ENCODE measurements at regions not wholly inside any gene's neighbourhood (a gene's known extent, or its start where the extent isn't known, plus 50 kb on each side); places are given as distances from the start of the nearest gene placed in this dataset.
A peak's percentile ranks its signal among the peaks of the same experiment; 100 is the strongest.

DNA sequence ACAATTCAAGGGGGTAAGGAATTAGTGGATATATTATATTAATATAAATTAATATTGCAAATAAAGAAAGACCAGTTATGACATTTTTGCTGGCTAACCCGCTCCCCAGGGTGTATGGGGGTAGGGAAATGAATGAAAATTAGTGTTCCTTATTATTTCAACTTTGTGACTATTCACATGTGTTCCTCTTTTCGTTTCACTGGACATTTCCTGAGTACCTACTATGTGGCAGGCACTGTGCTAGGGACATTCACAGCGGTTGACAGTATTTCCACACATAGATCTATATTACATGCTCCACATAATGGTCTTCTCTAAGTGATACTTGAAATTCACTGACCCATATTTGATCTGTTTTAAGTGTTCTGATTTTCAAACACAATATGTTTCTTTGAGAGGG is 129.8 kb upstream of the USP15 start:
- no peak for DNase-seq
- no peaks in the 10 kb centered on the region for H3K79me2 ChIP-seq (ENCODE audit: insufficient read depth, low read length)
- H3K4me3 ChIP-seq (replicated peaks in 1 of 3; ENCODE audit: low read depth in 2 of 3, low read length in 3 of 3) = no peak overlapping the region
- no peak overlapping the region for H3K27ac ChIP-seq (ENCODE audit: low read depth in 1 of 2, low read length in 2 of 2)
- TF ChIP-seq CTCF (IDR thresholded peaks at IDR 0.05) = no peak
- H4K20me1 ChIP-seq (ENCODE audit: insufficient read depth, low read length) = no peaks in the 10 kb centered on the region
- H3K36me3 Mint-ChIP-seq = no peaks in the 10 kb centered on the region
- H3K9ac ChIP-seq (ENCODE audit: insufficient read depth, low read length, poor library complexity, severe bottlenecking) = no peak overlapping the region
- H3K4me1 Mint-ChIP-seq = peaks cover 14% of the 10 kb centered on the region
- H3K36me3 ChIP-seq (replicated peaks in 1 of 2; ENCODE audit: control insufficient read depth in 1 of 2, insufficient read depth in 2 of 2, low read length in 2 of 2) = no peaks in the 10 kb centered on the region
- WGBS (ENCODE audit: insufficient coverage) = no CpG with 5 or more reads among the region's 3 CpGs
- H3K9me3 Mint-ChIP-seq = no peaks in the 10 kb centered on the region
- intact Hi-C loops (cut with micrococcal nuclease) = no loop called here
- H3K4me3 Mint-ChIP-seq = no peak overlapping the region
- H3K27me3 ChIP-seq (ENCODE audit: control insufficient read depth in 2 of 2, insufficient read depth in 2 of 2, low read length in 2 of 2) = no peaks in the 10 kb centered on the region
- H3K9me3 ChIP-seq (replicated peaks in 1 of 2; ENCODE audit: control insufficient read depth in 1 of 2, insufficient read depth in 1 of 2, low read length in 2 of 2) = no peaks in the 10 kb centered on the region
- H3K27me3 Mint-ChIP-seq (ENCODE audit: low read depth in 3 of 3) = peaks cover 0 to 2% (median 0%) of the 10 kb centered on the region in 3 donors
- H2AFZ ChIP-seq (ENCODE audit: insufficient read depth, low read depth, low read length, poor library complexity, severe bottlenecking) = no peak overlapping the region
- H3K4me1 ChIP-seq (ENCODE audit: control insufficient read depth in 1 of 2, insufficient read depth in 2 of 2, low read length in 2 of 2) = peaks cover 8 to 9% of the 10 kb centered on the region in 2 donors
- H3K4me2 ChIP-seq (replicated peaks; ENCODE audit: extremely low read depth, low read length, poor library complexity, severe bottlenecking) = no peak overlapping the region
- H3K27ac Mint-ChIP-seq = no peak overlapping the region

- Mint-ChIP-seq H3K27me3 (ENCODE audit: low read depth in 3 of 3) (peaks cover 0 to 2% (median 0%) of the 10 kb centered on the region in 3 donors), H3K4me3 (no peak overlapping the region), H3K36me3 (no peaks in the 10 kb centered on the region), H3K9me3 (no peaks in the 10 kb centered on the region), H3K4me1 (peaks cover 17% of the 10 kb centered on the region), H3K27ac (no peak overlapping the region)
- intact Hi-C loops (cut with micrococcal nuclease) = no loop called here
- no peak overlapping the region for H3K27ac ChIP-seq (ENCODE audit: low read depth in 1 of 2, low read length in 2 of 2)
- no peaks in the 10 kb centered on the region for H3K27me3 ChIP-seq (ENCODE audit: control insufficient read depth in 2 of 2, insufficient read depth in 2 of 2, low read length in 2 of 2)
- peak overlapping the region; percentile 24 for H3K4me2 ChIP-seq (replicated peaks; ENCODE audit: extremely low read depth, low read length, poor library complexity, severe bottlenecking)
- H3K9me3 ChIP-seq (replicated peaks in 1 of 2; ENCODE audit: control insufficient read depth in 1 of 2, insufficient read depth in 1 of 2, low read length in 2 of 2) = no peaks in the 10 kb centered on the region
- no peaks in the 10 kb centered on the region for H3K79me2 ChIP-seq (ENCODE audit: insufficient read depth, low read length)
- no peak overlapping the region for H3K9ac ChIP-seq (ENCODE audit: insufficient read depth, low read length, poor library complexity, severe bottlenecking)
- no peak overlapping the region for H3K4me3 ChIP-seq (replicated peaks in 1 of 3; ENCODE audit: low read depth in 2 of 3, low read length in 3 of 3)
- DNase-seq = no peak
- H3K36me3 ChIP-seq (replicated peaks in 1 of 2; ENCODE audit: control insufficient read depth in 1 of 2, insufficient read depth in 2 of 2, low read length in 2 of 2) = no peaks in the 10 kb centered on the region
- H2AFZ ChIP-seq (ENCODE audit: insufficient read depth, low read depth, low read length, poor library complexity, severe bottlenecking) = no peak overlapping the region
- WGBS (ENCODE audit: insufficient coverage) = no CpG with 5 or more reads among the region's 6 CpGs
- no peak for TF ChIP-seq CTCF (IDR thresholded peaks at IDR 0.05)
- H3K4me1 ChIP-seq (ENCODE audit: control insufficient read depth in 1 of 2, insufficient read depth in 2 of 2, low read length in 2 of 2) = peaks cover 8 to 9% of the 10 kb centered on the region in 2 donors
- H4K20me1 ChIP-seq (ENCODE audit: insufficient read depth, low read length) = no peaks in the 10 kb centered on the region
Measured at GRCh38 chr12:62130834-62131552, 129.2 kb upstream of the USP15 start.

All from CD14-positive monocyte (primary cell).